ENCODE measurements at regions not wholly inside any gene's neighbourhood (a gene's known extent, or its start where the extent isn't known, plus 50 kb on each side); places are given as distances from the start of the nearest gene placed in this dataset.

- peak; percentile 97 for DNase-seq (ENCODE audit: low read depth)
These were observed 58.7 kb upstream of the TGM3 start for GRCh38 chr20:2237059-2237458.

GRCh38 chr20:2238601-2239000, 57.2 kb upstream of the TGM3 start:
- DNase-seq (ENCODE audit: low read depth), result no peak

GRCh38 chr20:2240835-2241234, 55.0 kb upstream of the TGM3 start:
- no peak for DNase-seq (ENCODE audit: low read depth)

- DNase-seq (ENCODE audit: low read depth), result no peak
These were observed 53.1 kb upstream of the TGM3 start for GRCh38 chr20:2242678-2243077.

GRCh38 chr20:2244523-2244922, 51.3 kb upstream of the TGM3 start:
- DNase-seq (ENCODE audit: low read depth), result no peak

- no peak for DNase-seq (ENCODE audit: low read depth)
These were observed 50.8 kb upstream of the TGM3 start for GRCh38 chr20:2244993-2245392.

- no peak for DNase-seq (ENCODE audit: low read depth)
These were observed 50.2 kb upstream of the TGM3 start for GRCh38 chr20:2245637-2246036.

Data from stromal cell of bone marrow (primary cell).